Tibial nerve (tissue), 4 donors: ENCODE measurements at regions not wholly inside any gene's neighbourhood (a gene's known extent, or its start where the extent isn't known, plus 50 kb on each side); places are given as distances from the start of the nearest gene placed in this dataset.

ENCODE experiments used
- EP300 ChIP-seq, 2 donors: sonication (generic); formaldehyde crosslinking; IDR thresholded peaks; one replicate each; pipeline ENCODE4 v1.6.1; 2017; ENCODE audit warnings: antibody characterized with exemption in 2 of 2, mild to moderate bottlenecking in 1 of 2
- POLR2A ChIP-seq, 2 donors: fragments of 450-650 bp; IDR thresholded peaks; one replicate each; pipeline ENCODE4 v1.6.1; 2017; ENCODE audit warnings: antibody characterized with exemption in 2 of 2, mild to moderate bottlenecking in 2 of 2, moderate library complexity in 2 of 2
- TF ChIP-seq, protein P1 (sequence below), 5 experiments: fragments of 200-600 bp in 3 of 5; fragments of 450-650 bp in 2 of 5; sonication (generic) in 3 of 5; IDR thresholded peaks; one replicate each; pipeline ENCODE4 v1.5.1; 2016 to 2019; ENCODE audit warnings: antibody characterized with exemption in 5 of 5, mild to moderate bottlenecking in 3 of 5, moderate library complexity in 2 of 5

DNA sequence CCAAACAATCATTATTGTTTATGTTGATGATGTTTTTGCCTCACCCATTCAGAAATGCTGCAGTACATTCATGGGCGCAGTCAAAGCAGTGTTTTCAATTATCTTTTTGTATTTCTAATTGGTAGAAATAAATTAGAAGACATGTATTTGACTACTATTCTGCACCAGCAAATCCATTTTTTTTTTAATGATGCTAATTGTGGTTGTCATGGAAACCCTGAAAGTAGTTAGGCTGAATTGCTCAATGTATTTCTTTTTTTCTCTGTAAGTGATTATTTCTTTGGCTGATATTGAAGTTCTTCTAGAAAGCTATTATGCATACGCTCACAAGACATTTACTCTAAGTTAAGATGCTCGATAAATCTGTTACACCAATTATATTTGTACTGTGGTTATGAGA, 101.2 kb downstream of the RFC3 start:
- TF ChIP-seq EP300 (IDR thresholded peaks at IDR 0.05) (no peak), POLR2A (IDR thresholded peaks at IDR 0.05) (no peak)
- TF ChIP-seq, protein P1, sequence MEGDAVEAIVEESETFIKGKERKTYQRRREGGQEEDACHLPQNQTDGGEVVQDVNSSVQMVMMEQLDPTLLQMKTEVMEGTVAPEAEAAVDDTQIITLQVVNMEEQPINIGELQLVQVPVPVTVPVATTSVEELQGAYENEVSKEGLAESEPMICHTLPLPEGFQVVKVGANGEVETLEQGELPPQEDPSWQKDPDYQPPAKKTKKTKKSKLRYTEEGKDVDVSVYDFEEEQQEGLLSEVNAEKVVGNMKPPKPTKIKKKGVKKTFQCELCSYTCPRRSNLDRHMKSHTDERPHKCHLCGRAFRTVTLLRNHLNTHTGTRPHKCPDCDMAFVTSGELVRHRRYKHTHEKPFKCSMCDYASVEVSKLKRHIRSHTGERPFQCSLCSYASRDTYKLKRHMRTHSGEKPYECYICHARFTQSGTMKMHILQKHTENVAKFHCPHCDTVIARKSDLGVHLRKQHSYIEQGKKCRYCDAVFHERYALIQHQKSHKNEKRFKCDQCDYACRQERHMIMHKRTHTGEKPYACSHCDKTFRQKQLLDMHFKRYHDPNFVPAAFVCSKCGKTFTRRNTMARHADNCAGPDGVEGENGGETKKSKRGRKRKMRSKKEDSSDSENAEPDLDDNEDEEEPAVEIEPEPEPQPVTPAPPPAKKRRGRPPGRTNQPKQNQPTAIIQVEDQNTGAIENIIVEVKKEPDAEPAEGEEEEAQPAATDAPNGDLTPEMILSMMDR (IDR thresholded peaks at IDR 0.05) = no peak
